ENCODE measurements at regions not wholly inside any gene's neighbourhood (a gene's known extent, or its start where the extent isn't known, plus 50 kb on each side); places are given as distances from the start of the nearest gene placed in this dataset.

DNA sequence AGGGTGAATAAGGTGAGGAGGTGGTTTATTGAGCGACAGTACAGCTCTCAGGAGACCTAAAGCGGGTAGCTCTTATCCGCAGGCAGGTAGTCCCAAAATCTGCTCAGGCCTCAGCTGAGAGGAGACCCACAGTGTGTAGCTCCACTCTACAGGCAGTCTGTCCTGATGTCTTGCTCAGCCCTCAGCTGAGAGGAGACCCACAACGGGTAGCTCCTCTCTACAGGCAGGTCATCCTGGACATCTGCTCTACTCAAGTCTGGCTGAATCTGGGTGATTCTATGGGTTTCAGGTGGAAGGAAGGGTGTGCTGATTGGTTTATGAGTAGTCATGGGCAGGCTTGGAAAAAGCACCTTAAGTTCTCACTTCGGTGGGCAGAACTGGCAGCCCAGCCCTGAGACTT is 55.6 kb upstream of the ABCB5 start:
- TF ChIP-seq CHD1 (IDR thresholded peaks at IDR 0.05; ENCODE audit: low read length) (no peak), POLR2AphosphoS2 (IDR thresholded peaks at IDR 0.05; ENCODE audit: low read length) (no peak), YY1 (IDR thresholded peaks at IDR 0.05; ENCODE audit: borderline replicate concordance in 1 of 3, control insufficient read depth in 1 of 3, extremely low read depth in 1 of 3, insufficient read depth in 3 of 3, insufficient read length in 1 of 3, insufficient replicate concordance in 2 of 3, low read depth in 1 of 3, low read length in 2 of 3) (no peak), KLF1 (tag; IDR thresholded peaks at IDR 0.05) (no peak), CTBP1 (IDR thresholded peaks at IDR 0.05; ENCODE audit: borderline replicate concordance) (no peak), SREBF2 (CRISPR knock-in tag; IDR thresholded peaks at IDR 0.05) (no peak), ATF1 (CRISPR knock-in tag; IDR thresholded peaks at IDR 0.05) (no peak), ATF1 (tag; IDR thresholded peaks at IDR 0.05) (no peak), ZNF175 (CRISPR knock-in tag; IDR thresholded peaks at IDR 0.05; ENCODE audit: low read depth) (no peak), TAL1 (IDR thresholded peaks at IDR 0.05) (no peak), NCOA1 (IDR thresholded peaks at IDR 0.05; ENCODE audit: low read depth) (no peak), SMARCA5 (IDR thresholded peaks at IDR 0.05) (no peak)
- TF ChIP-seq, protein P1, sequence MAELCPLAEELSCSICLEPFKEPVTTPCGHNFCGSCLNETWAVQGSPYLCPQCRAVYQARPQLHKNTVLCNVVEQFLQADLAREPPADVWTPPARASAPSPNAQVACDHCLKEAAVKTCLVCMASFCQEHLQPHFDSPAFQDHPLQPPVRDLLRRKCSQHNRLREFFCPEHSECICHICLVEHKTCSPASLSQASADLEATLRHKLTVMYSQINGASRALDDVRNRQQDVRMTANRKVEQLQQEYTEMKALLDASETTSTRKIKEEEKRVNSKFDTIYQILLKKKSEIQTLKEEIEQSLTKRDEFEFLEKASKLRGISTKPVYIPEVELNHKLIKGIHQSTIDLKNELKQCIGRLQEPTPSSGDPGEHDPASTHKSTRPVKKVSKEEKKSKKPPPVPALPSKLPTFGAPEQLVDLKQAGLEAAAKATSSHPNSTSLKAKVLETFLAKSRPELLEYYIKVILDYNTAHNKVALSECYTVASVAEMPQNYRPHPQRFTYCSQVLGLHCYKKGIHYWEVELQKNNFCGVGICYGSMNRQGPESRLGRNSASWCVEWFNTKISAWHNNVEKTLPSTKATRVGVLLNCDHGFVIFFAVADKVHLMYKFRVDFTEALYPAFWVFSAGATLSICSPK (IDR thresholded peaks at IDR 0.05; ENCODE audit: borderline replicate concordance): no peak
- TF ChIP-seq, protein P2, sequence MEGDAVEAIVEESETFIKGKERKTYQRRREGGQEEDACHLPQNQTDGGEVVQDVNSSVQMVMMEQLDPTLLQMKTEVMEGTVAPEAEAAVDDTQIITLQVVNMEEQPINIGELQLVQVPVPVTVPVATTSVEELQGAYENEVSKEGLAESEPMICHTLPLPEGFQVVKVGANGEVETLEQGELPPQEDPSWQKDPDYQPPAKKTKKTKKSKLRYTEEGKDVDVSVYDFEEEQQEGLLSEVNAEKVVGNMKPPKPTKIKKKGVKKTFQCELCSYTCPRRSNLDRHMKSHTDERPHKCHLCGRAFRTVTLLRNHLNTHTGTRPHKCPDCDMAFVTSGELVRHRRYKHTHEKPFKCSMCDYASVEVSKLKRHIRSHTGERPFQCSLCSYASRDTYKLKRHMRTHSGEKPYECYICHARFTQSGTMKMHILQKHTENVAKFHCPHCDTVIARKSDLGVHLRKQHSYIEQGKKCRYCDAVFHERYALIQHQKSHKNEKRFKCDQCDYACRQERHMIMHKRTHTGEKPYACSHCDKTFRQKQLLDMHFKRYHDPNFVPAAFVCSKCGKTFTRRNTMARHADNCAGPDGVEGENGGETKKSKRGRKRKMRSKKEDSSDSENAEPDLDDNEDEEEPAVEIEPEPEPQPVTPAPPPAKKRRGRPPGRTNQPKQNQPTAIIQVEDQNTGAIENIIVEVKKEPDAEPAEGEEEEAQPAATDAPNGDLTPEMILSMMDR (IDR thresholded peaks at IDR 0.05 in 2 of 3, conservative IDR thresholded peaks at IDR 0.05 in 1 of 3; ENCODE audit: insufficient read depth in 2 of 3, low read depth in 1 of 3, low read length in 3 of 3): no peak
